Prostate gland (tissue), 2 donors: ENCODE measurements at regions not wholly inside any gene's neighbourhood (a gene's known extent, or its start where the extent isn't known, plus 50 kb on each side); places are given as distances from the start of the nearest gene placed in this dataset.

Experiments used
- DNase-seq: peaks from one replicate; pipeline ENCODE4 v3.0.0-alpha.2; 2019; ENCODE audit warnings: low spot score
- H3K27ac ChIP-seq, 2 donors: fragments of 200-600 bp; sonication (generic); 2 replicates each; pipeline ENCODE4 v1.5.1; 2017 to 2019
- H3K27me3 ChIP-seq: fragments of 200-600 bp; sonication (generic); replicated peaks from 2 replicates; pipeline ENCODE4 v1.5.1; 2019; ENCODE audit not compliant: insufficient read depth
- H3K36me3 ChIP-seq, 2 donors: fragments of 200-600 bp; sonication (generic); 1 replicate in 1 of 2; 2 replicates in 1 of 2; pipeline versions ENCODE4 v1.5.1 to v1.8.1; 2017 to 2019
- H3K4me1 ChIP-seq: fragments of 200-600 bp; sonication (generic); replicated peaks from 2 replicates; pipeline ENCODE4 v1.5.1; 2019
- H3K4me3 ChIP-seq, 2 donors: fragments of 200-600 bp; sonication (generic); 2 replicates each; pipeline ENCODE4 v1.5.1; 2017 to 2019
- H3K9me3 ChIP-seq: fragments of 200-600 bp; sonication (generic); 2 replicates; pipeline ENCODE4 v1.5.1; 2017
- POLR2A ChIP-seq: fragments of 450-650 bp; IDR thresholded peaks from one replicate; pipeline ENCODE4 v1.6.1; 2016; ENCODE audit warnings: antibody characterized with exemption, mild to moderate bottlenecking
- POLR2AphosphoS5 ChIP-seq: sonication (generic); formaldehyde crosslinking; IDR thresholded peaks from one replicate; pipeline ENCODE4 v1.6.1; 2017; ENCODE audit warnings: antibody characterized with exemption
- WGBS: methylation state at CpG from one replicate; pipeline ENCODE4 v1.1.5; 2018; 5-methylcytosine and 5-hydroxymethylcytosine counted together
- intact Hi-C: fragments of 100-400 bp; cut with DNase I; formaldehyde crosslinking; loops from one replicate; pipeline ENCODE4 v1.14.2; 2022
- TF ChIP-seq, protein P1 (sequence below), 4 experiments: fragments of 200-600 bp in 2 of 4; fragments of 450-650 bp in 2 of 4; sonication (generic) in 2 of 4; IDR thresholded peaks; 1 replicate in 3 of 4; 2 replicates in 1 of 4; pipeline ENCODE4 v1.5.1; 2016 to 2019; ENCODE audit warnings: antibody characterized with exemption in 4 of 4, mild to moderate bottlenecking in 2 of 4, moderate library complexity in 2 of 4

DNA sequence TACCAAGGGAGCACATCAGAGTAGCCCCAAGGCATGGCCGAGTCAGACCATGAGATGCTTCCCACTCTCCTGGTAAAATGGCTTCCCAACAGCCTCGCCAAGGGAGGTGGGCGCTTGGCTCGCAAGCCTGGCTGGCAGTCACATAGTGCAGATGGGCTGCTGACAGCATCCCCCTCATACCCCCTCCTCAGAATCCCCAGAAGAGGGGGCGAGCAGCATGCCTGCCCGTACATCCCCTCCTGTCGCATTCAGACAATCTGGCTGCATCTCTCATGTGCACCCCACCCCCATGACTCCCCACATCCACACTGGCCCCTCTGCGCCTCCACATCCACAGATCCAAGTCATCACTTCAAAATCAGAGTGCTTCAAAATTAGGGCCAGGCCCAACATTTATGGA is 54.0 kb upstream of the CES5A start:
- H3K27me3 ChIP-seq = peaks cover 2% of the 10 kb centered on the region
- DNase-seq = no peak
- no peak overlapping the region for H3K27ac ChIP-seq
- no peaks in the 10 kb centered on the region for H3K36me3 ChIP-seq
- TF ChIP-seq, protein P1, sequence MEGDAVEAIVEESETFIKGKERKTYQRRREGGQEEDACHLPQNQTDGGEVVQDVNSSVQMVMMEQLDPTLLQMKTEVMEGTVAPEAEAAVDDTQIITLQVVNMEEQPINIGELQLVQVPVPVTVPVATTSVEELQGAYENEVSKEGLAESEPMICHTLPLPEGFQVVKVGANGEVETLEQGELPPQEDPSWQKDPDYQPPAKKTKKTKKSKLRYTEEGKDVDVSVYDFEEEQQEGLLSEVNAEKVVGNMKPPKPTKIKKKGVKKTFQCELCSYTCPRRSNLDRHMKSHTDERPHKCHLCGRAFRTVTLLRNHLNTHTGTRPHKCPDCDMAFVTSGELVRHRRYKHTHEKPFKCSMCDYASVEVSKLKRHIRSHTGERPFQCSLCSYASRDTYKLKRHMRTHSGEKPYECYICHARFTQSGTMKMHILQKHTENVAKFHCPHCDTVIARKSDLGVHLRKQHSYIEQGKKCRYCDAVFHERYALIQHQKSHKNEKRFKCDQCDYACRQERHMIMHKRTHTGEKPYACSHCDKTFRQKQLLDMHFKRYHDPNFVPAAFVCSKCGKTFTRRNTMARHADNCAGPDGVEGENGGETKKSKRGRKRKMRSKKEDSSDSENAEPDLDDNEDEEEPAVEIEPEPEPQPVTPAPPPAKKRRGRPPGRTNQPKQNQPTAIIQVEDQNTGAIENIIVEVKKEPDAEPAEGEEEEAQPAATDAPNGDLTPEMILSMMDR (IDR thresholded peaks at IDR 0.05) = no peak
- no peak for TF ChIP-seq POLR2AphosphoS5
- no peak for TF ChIP-seq POLR2A
- intact Hi-C loops = no loop called here
- no peaks in the 10 kb centered on the region for H3K9me3 ChIP-seq
- H3K4me1 ChIP-seq = no peaks in the 10 kb centered on the region
- 91% methylated on average over 8 of the region's 8 CpGs for WGBS
- H3K4me3 ChIP-seq = no peak overlapping the region

- no peaks in the 10 kb centered on the region for H3K4me1 ChIP-seq
- WGBS = 45% methylated on average over 3 of the region's 3 CpGs
- H3K36me3 ChIP-seq = no peaks in the 10 kb centered on the region
- H3K27ac ChIP-seq = no peak overlapping the region
- intact Hi-C loops = no loop called here
- H3K9me3 ChIP-seq = no peaks in the 10 kb centered on the region
- H3K27me3 ChIP-seq = peaks cover 2% of the 10 kb centered on the region
- H3K4me3 ChIP-seq = no peak overlapping the region
- DNase-seq = no peak
- TF ChIP-seq POLR2A = no peak
- TF ChIP-seq, protein P1 (IDR thresholded peaks at IDR 0.05) = no peak
- no peak for TF ChIP-seq POLR2AphosphoS5
Measured at GRCh38 chr16:55925242-55925641, 50.1 kb upstream of the CES5A start.
